ENCODE measurements at regions not wholly inside any gene's neighbourhood (a gene's known extent, or its start where the extent isn't known, plus 50 kb on each side); places are given as distances from the start of the nearest gene placed in this dataset.

GRCh38 chr7:17598305-17598704 is 299.9 kb downstream of the AHR start:
- no peaks in the 10 kb centered on the region for H3K27me3 ChIP-seq
- no peak for TF ChIP-seq CTCF (IDR thresholded peaks at IDR 0.05)
- H3K9me3 ChIP-seq: no peaks in the 10 kb centered on the region
- no peak for DNase-seq (ENCODE audit: low spot score in 2 of 2)
- peaks cover 0 to 7% of the 10 kb centered on the region in 2 donors for H3K4me1 ChIP-seq
- H3K4me3 ChIP-seq: no peak overlapping the region
- intact Hi-C loops (cut with DNase I): no loop called here
- no peak overlapping the region for H3K27ac ChIP-seq
- H3K36me3 ChIP-seq: no peaks in the 10 kb centered on the region

- Histone ChIP-seq H3K27me3 (no peaks in the 10 kb centered on the region), H3K4me3 (no peak overlapping the region), H3K9me3 (no peaks in the 10 kb centered on the region), H3K27ac (no peak overlapping the region), H3K36me3 (no peaks in the 10 kb centered on the region), H3K4me1 (peaks cover 0 to 7% of the 10 kb centered on the region in 2 donors)
- TF ChIP-seq CTCF (IDR thresholded peaks at IDR 0.05): no peak
- intact Hi-C loops (cut with DNase I): no loop called here
- DNase-seq (ENCODE audit: low spot score in 2 of 2): no peak
Observed at GRCh38 chr7:17598846-17599245, 300.4 kb downstream of the AHR start.

DNA sequence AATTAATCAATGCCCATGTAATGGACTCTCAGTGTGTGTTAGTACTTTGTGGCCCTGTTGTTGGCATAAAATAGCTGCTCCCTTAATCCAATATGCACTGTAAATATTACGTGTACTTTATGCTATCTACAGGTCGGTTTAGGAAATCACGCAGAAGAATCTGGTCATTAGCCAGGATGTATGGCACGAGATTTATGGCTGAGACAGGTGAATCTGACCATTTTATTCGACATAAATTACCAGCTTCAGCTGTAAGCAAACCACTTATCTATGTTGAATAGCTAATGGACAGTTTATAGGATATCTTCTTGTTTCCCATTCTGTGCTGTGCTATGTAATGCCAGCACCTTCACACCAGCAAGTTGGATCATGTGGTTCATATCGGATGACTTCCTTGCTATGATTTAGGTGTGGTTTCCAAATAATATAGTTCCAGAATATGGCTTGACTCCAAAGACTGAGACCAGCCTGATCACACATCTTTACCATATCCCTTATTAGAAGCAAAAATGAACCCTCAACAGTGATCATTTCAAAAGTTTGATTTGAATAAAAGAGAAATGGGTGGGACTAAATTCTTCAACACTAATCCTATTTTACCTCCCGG is 301.4 kb downstream of the AHR start:
- Histone ChIP-seq H3K27ac (peak overlapping the region in 1 of 2 donors; percentile 22), H3K36me3 (no peaks in the 10 kb centered on the region)
- intact Hi-C loops (cut with DNase I): no loop called here

GRCh38 chr7:17600340-17600752 is 301.9 kb downstream of the AHR start:
- peaks cover 0 to 7% of the 10 kb centered on the region in 2 donors for H3K4me1 ChIP-seq
- no peak for DNase-seq (ENCODE audit: low spot score in 2 of 2)
- H3K27me3 ChIP-seq: no peaks in the 10 kb centered on the region
- no peak for TF ChIP-seq CTCF (IDR thresholded peaks at IDR 0.05)
- no peaks in the 10 kb centered on the region for H3K36me3 ChIP-seq
- H3K27ac ChIP-seq: peak overlapping the region; percentile 22 to 25
- no peak overlapping the region for H3K4me3 ChIP-seq
- intact Hi-C loops (cut with DNase I): no loop called here
- H3K9me3 ChIP-seq: no peaks in the 10 kb centered on the region

More for the DNA sequence above, 301.4 kb downstream of the AHR start:
- no peaks in the 10 kb centered on the region for H3K9me3 ChIP-seq
- no peak overlapping the region for H3K4me3 ChIP-seq
- no peak for DNase-seq (ENCODE audit: low spot score in 2 of 2)
- H3K27me3 ChIP-seq: no peaks in the 10 kb centered on the region
- no peak for TF ChIP-seq CTCF (IDR thresholded peaks at IDR 0.05)
- peaks cover 0 to 7% of the 10 kb centered on the region in 2 donors for H3K4me1 ChIP-seq

DNA sequence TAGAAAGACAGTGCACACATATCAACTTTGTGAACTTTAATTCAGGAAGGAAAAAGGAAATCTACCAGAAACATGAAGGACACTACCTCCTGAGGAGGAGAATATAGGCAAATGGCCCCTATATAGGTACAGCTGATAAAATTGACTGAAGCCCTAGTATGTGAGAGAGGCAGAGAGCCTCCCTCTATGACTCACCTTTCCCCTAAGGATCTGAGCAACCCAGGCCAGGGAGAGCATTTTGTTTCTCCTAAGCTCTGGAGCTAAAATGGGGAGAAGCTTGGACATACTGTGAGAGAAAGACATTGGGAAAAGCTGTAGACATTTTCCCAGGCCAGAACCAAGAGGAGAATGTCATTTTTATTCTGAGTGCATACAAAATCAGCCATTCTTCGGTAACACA is 303.5 kb downstream of the AHR start:
- Histone ChIP-seq H3K36me3 (no peaks in the 10 kb centered on the region), H3K9me3 (no peaks in the 10 kb centered on the region), H3K4me1 (peaks cover 0 to 7% of the 10 kb centered on the region in 2 donors), H3K4me3 (no peak overlapping the region), H3K27me3 (no peaks in the 10 kb centered on the region), H3K27ac (no peak overlapping the region)
- TF ChIP-seq CTCF (IDR thresholded peaks at IDR 0.05): no peak
- intact Hi-C loops (cut with DNase I): no loop called here
- DNase-seq (ENCODE audit: low spot score in 2 of 2): no peak

Data from ascending aorta (tissue), 2 donors.